HG02852 (cell line): ENCODE measurements at regions not wholly inside any gene's neighbourhood (a gene's known extent, or its start where the extent isn't known, plus 50 kb on each side); places are given as distances from the start of the nearest gene placed in this dataset.
"Not testable (repeated sequence)": the region's sequence is repeated elsewhere in the genome, so short reads cannot be mapped to it uniquely, and the experiment has no call there.

ENCODE experiments used
- ATAC-seq: cut with Tn5 transposase; IDR thresholded peaks from one replicate; pipeline ENCODE4 v1.9.1; 2021; ENCODE audit warnings: mild to moderate bottlenecking, moderate library complexity; ENCODE audit not compliant: unreplicated experiment

DNA sequence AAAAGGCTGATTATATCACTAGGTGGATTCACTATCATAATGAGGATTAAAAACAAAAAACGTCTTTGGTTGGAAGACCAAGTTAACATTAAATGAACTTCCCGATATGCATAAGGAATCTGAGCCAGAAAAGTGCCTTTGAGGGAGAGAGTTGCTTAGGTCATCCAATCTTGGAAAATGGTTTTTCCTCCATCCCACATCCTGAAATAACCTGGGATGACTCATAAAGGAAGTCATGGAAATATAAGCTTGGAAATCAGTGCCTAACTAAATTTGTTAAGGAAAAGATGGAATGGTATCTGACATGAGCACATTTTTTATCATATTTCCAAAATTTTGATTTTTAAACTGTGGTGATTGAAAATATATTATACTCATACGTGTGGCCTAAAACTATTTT is 66.0 kb downstream of the KBTBD8 start:
- ATAC-seq: no peak

DNA sequence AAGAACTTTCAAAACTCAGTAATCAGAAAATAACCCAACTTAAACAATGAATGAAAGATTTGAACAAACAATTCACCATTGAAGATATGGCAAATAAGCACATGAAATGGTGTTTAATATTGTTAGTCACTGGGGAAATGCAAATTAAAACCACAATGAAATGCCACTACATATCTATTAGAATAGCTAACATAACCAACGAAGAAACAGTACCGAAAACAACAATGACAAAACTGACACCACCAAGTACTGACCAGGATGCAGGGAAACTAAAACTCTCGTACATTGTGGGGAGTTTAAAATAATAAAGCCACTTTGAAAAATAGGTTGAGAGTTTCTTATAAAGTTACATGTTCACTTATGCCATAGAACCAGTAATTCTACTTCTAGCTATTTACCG is 69.1 kb downstream of the KBTBD8 start:
- ATAC-seq: peak; percentile 87

DNA sequence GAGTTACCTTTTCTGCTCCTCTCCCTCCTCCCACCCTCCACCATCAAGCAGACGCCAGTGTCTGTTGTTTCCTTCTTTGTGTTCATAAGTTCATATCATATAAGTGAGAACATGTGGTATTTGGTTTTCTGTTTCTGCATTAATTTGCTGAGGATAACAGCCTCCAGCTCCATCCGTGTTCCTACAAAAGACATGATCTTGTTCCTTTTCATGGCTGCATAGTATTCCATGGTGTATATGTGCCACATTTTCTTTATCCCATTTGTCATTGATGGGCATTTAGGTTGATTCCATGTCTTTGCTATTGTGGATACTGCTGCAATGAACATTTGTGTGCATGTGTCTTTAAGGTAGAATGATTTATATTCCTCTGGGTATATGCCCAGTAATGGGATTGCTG is 74.5 kb downstream of the KBTBD8 start:
- ATAC-seq: not testable (repeated sequence)

DNA sequence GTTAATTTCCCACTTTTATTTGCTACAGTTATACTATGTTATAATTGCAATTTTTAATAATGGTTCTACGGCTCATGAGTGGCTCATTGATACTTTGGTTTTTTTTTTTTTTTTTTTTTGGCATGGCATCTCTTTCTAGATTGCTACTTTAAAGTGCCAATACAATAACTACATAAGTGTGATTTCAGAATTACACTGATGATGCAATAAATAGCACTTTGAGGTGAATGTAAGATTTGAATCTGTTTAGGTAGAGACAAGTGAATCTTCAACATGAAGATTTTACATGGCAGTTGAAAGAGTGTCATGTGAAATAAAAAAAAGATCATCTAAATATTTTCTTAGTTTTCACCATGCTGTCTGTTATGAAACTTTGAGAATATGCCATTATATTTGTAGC is 75.7 kb downstream of the KBTBD8 start:
- no peak for ATAC-seq

DNA sequence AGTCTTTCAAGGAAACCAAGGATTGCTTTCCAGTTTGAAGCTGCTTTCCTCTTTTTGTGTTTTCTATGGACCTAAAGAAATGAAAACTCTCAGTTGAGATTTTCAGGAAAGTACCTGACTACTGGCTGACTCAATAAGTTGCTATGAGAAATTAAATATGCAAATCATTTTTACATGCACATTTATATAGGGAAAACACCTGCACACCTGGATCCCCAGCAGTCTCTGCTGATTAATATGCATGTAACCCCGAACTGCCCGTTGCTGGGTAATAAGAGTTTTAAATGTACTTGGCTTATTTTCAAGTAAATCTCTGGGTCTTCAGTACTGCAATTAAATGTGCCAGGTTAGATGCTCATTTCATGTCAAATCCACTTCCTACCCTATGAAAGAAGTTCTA is 77.2 kb downstream of the KBTBD8 start:
- peak; percentile 67 for ATAC-seq

DNA sequence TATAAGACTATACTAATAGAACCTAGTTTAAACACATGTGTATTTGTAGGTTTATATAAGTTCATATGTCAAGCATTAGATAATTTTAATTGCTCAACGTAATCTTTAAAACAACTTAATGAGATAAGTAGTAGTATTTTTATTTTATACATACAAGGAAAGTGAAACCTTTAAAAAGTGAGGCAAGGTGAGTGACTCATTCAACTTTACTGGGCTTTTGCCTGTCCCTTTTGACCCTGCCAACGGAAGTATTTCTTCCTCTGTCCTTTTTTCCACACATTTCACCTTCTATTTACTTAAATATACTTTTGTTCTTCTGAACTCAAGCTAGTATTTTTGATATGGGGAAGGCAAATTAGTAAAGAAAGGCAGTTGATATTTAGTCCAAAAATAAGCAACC is 78.5 kb downstream of the KBTBD8 start:
- ATAC-seq: no peak

DNA sequence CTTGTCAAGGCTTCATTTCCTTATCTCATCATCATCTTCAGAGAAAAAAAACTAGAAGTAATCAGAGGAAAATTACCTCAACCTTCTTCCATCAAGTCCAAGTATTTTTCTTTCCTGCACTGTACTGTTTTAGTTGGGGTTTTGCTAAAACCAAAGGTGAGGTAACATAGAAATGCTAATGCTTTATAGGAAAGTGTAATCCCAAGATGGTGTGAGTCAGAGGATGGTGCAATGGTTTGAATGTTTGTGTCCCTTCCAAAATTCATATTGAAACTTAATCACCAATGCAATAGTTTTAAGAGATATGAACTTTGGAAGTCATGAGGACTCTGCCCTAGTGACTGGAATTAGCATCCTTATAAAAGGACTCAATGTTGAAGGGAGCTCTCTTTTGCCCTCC is 79.5 kb downstream of the KBTBD8 start:
- no peak for ATAC-seq

DNA sequence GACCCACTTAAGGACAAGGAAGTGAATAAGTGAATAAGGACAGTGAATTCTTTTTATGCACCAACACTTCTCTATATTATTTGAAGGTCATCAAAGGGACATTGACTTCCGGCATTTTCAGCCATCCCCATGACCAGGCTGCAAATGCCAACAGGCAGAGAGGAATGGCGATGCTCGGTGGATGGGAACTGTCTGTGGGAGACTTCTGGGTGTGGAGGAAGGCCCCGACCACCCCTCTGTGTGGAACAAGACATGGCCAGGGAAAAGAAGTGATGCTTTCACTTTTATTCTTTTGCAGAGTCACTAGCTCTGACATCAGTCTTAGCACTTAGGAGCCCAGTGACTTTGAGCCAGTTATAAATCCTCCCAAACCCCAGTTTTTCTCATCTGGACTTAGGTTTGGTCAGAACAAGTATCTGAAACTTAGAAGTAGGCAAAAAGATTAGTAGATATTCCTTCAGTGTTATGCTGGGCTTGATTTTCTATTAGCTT is 84.5 kb downstream of the KBTBD8 start:
- no peak for ATAC-seq

DNA sequence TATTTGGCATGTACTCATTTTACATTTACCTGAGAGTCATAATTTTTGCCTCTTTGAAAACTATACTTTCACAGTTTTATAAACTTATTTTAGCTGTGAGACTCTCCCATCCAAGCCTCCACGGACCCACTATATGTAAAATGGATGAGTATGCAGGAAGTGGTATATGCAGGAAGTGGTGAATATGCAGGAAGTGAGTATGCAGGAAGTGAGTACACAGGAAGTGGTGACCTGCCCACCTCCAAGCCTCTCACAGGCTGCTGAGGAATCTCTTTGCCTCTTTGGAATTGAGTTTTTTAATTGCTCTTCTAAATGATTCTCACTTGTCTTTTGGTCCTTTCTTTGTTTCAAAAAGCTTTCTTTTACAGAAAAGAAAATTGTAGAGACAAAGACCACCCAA is 85.2 kb downstream of the KBTBD8 start:
- ATAC-seq: no peak

DNA sequence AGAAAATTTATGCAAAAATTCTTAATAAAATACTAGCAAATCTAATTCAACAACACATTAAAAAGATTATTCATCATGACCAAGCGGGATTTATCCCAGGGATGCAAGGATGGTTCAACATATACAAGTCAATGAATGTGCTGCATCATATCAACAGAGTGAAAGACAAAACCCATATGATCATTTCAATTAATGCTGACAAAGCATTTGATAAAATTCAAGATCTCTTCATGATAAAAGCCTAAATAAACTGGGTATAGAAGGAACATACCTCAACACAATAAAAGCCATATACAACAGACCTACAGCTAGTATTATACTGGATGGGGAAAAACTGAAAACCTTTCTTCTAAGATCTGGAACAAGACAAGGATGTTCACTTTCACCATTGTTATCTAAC is 89.7 kb downstream of the KBTBD8 start:
- no peak for ATAC-seq

DNA sequence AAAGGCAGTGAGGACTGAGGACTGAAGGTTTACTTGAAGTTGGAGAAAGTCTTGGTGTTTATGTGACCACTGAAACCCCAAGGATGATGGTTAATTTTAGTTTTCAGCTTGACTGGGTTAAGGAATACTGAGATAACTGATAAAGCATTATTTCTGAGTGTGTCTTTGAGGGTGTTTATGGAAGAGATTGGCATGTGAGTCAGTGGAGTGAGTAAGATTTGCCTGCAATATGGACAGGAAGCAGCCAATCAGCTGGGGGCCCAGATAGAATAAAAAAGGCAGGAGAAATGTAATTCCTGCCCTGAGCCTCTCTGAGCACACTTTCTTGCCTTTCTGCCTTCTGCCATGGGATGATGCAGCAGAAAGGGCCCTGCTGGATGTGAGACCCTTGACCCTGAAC is 92.4 kb downstream of the KBTBD8 start:
- ATAC-seq: no peak

DNA sequence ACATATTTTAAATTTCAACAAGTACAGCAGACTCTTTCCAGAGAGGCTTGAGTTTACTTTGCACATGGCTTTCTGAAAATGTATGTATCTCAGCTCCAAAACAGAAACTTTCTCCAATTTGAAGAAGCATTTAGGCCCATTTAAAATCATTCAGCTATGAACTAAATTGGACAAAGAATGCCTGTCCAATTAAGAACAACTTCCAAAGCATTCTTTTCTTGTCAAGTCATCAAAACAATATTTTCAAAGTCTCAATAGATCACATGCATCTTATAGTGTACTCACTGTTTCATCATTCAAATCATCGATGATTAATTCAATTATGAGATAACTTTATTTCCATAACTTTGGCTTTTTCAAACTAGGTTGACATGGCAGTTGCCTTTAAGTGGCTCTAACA is 95.2 kb downstream of the KBTBD8 start:
- no peak for ATAC-seq

DNA sequence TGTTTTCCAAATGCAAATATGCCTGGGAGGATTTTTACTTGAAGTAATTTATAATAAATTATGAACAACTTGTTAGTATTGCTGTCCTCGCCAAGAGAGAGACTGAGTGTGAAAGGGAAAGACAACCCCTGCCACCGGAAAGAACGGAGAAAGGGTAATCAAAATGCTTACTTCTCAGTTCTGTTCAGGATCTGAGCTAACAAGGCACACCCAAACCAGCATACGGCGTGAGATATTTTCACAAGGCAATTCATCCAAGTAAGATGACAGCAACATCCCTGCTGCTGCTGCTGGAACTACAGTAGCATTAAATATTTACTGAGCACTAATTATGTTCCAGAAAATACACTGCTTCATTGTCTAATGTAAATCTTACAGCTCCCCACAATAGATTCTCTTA is 96.1 kb downstream of the KBTBD8 start:
- no peak for ATAC-seq

DNA sequence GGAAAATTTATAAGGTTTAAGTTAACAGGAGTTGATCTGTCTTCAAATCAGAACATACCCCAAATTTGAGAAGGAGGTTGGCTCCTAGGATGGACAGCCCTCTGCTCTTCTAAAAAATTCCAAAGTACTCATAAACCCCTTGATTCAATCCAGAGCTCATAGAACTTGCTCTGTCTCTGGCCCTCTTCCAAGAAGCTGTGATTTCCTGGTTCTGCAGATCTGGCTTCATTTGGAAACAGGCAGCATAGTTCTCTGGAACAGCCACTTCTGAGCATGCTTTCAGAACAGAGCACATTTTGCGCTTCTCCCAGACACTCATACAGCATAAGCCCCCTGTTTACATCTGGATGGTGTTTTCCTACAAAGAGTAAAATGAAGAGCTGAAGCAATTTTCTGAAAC is 96.7 kb downstream of the KBTBD8 start:
- no peak for ATAC-seq

DNA sequence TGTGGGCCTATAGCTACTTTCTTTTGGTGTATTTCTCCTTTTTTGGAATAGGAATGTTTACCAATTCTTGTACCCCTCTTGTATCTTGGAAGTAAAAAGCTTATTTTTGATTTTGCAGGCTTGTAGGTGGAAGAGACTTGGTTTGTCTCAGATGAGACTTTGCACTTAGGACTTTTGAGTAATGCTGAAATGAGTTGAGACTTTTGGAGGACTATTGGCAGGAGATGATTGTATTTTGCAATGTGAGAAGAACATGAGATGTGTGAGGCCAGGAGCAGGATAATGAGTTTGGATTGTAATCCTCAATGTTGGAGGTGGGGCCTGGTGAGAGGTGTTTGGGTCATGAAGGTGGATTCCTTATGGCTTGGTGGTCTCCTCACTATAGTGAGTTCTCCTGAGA is 106.3 kb downstream of the KBTBD8 start:
- ATAC-seq: no peak

DNA sequence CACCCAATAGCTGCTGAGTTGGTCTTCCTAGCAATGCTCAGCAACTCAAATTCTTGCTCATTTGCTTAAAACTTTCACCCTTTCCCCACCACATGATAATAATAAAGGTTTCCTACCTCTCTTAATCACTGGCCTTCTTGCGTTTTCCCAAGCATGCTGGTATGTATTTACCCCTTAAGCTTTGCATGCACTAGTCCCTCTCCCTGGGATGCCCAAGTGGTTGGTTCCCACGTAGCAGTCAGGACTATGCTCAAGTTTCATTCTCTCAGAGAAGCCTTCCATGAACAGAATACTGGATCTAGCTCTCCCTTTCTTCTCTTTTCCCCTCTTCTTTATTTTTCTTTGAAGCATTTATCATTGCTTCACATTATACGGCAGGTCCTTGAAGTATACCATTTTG is 108.8 kb downstream of the KBTBD8 start:
- ATAC-seq: no peak

DNA sequence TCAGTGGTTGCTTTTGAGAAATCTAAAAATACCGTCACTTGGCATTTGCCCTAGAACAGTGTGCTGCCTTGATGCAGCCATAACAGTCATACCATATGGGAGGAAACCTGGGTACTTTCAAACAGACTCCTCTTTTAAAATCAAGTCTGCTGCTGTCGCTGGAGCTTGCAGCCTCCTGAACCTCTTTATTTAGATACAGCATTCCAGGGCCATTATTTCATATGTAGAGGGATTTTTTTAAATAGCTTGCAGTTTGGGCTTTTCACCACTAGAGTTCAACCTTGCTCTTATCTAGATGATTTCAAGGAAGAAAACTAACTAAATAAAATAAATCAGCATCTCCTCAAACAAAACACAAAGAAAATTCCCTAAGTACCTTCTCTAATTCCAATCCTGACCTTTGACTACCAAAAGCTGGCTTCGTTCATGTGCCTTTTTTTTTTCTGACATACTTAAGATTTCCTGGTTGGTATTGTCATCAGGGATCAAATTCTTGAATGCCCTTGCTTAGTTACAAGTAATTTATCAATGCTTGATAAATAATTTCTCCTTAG is 111.6 kb downstream of the KBTBD8 start:
- ATAC-seq: no peak

DNA sequence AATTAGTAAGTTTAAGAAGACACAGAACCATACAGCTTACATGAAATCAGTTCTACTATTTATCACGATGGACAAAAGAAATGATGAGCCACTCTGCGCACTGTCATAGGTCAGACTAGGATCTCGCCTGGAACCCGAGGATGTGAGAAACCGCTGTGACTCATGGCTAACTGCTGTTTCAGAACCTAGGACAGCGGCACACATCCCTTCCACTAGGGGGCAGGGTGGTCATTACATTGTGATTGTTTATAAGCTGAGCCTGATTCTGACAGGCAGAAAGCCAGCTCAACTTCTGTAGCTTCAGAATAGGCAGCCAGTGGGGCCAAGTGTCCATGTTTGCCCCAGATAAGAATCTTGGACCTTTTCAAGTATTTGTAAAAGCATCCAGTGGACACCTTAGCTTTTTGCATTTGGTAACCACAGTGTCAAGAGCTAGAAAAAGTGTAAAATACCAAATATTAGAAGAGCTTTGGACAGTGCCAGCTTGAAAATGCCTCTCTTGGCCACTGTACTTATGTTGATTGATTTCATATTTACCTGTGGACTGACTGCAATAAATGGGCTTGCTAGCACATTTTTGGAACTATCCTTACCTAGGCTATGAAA is 115.8 kb downstream of the KBTBD8 start:
- ATAC-seq: peak; percentile 99

DNA sequence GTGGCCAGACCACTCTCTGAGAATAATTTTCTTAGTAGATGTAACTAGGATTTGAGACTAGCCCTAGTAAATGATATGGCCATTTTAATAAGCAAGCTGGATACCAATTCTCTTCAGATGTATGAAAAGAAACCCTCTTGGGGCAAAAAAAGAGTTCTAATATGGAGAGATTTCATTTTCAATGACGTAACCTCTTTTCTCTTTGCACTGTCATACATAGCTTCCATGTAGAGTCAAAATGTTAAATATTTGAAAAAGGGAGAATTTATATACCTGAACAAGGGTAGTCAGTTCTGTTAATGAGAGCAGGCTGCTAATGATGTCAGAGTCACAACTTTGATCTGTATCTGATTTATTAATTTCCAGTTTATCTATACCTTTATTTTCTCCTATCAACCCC is 120.0 kb downstream of the KBTBD8 start:
- ATAC-seq: no peak

DNA sequence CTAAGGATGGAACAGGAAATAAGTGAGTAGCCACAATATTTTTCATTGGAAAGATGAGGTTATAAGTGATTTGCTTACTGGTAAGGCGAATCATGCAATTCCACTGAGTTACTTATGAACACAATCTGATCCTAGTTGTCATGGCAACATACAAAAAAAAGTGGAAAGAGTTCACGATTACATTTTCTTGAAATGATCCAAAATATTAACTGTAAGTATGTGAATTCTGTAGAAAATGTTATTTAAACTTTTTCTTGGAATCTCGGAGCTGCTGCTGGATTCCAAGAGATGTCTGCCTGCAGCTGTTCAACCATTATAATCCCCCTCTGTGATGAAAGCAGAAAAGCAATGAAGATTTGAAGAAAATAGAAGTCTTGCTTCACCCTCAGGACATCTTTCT is 120.5 kb downstream of the KBTBD8 start:
- ATAC-seq: no peak

DNA sequence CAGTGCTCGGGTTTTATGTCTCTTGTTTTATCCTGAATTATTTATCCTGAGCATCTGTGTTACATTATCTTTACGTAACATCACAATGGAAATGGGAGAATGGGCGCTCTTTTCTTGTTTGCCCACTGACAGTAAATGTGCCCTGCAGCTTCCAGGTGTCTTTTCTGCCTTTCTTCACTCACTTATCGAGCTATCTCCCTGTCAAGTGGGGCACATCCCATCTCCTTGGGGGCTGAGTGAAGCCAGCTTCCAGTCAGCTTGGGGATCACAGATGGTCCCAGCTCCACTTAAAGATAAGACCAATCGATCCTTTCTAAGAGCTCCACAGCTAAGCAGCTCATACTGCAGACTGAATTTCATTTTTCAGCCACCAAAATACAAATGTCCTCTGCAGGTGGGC is 125.8 kb downstream of the KBTBD8 start:
- no peak for ATAC-seq

DNA sequence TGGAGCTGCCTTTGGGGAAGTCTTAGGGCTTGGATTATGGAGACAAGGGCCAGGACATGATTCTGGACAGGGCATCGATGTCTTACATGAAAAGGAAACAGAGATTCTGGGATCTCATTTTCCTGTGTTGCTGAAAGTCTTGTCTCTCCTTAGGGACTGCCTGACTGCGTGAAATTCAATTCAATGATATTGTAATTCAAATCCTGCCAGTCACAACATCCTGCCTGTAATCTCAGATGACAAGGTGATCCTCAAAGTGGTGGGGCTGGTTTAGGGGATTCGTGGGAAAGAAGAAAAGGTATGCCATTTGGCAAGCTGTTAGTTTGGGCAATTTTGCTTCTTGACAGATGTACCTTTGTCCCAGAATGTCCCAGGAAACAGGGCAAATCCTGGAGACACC is 129.1 kb downstream of the KBTBD8 start:
- ATAC-seq: no peak

DNA sequence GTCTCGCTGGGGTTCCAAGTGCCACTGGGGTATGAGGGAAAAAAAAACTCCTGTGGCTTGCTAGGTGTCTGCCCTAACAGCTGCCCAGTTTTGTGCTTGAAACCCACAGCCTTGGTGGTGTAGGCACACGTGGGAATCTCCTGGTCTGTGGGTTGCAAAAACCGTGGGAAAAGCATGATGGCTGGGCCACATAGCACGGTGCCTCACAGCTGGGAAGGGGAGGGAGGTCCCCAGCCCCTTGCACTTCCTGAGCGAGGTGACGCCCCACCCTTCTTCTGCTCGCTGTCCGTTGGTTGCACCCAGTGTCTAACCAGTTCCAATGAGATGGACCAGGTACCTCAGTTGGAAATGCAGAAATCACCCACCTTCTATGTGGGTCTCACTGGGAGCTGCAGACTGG is 144.3 kb downstream of the KBTBD8 start:
- ATAC-seq: no peak
